OCI-LY7 (cell line): ENCODE measurements at regions not wholly inside any gene's neighbourhood (a gene's known extent, or its start where the extent isn't known, plus 50 kb on each side); places are given as distances from the start of the nearest gene placed in this dataset.

ENCODE experiments used
- CTCF ChIP-seq: fragments of 200-600 bp; sonication (generic); conservative IDR thresholded peaks from 2 replicates; pipeline ENCODE4 v1.5.1; 2014; ENCODE audit warnings: mild to moderate bottlenecking, antibody characterized with exemption, low read length, moderate library complexity, mixed read lengths
- EZH2phosphoT487 ChIP-seq: fragments of 200-600 bp; sonication (generic); IDR thresholded peaks from 2 replicates; pipeline ENCODE4 v1.6.1; 2018; ENCODE audit warnings: low read depth, borderline replicate concordance, mild to moderate bottlenecking, mixed run types, antibody characterized with exemption, low read length, moderate library complexity, mixed read lengths

DNA sequence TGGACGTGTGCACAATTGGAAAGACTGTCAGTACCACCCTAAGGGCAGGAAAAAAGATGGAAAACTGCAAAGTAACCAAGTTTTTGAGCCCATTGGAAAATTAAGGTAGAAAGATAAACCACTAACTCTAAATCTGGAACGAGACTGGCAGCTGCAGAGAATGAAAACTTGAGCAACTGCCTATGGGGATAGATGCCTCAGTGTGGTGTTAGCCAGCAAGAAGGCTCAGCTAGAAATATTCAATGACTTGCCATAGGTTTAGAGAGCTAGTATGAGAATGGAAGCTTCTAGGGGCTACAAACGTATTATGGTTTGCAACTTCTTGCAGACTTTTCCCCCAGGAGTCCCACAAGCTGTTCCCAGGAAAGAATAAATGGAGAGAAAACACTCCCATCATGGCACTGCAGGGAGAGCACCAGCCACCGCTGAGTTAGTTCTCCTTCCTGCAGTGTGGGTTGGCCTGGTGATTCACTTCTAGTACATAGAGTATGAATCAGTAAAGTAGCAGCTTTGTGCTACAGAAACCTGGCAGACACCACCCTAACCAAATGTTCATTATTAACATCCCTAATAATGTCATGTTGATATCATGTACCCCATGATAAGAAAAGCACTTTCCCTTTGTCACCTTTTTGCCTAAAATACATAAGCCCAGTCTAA is 372.4 kb upstream of the VWC2 start:
- no peak for TF ChIP-seq CTCF
- TF ChIP-seq EZH2phosphoT487 = no peak
